ENCODE measurements at regions not wholly inside any gene's neighbourhood (a gene's known extent, or its start where the extent isn't known, plus 50 kb on each side); places are given as distances from the start of the nearest gene placed in this dataset.

DNA sequence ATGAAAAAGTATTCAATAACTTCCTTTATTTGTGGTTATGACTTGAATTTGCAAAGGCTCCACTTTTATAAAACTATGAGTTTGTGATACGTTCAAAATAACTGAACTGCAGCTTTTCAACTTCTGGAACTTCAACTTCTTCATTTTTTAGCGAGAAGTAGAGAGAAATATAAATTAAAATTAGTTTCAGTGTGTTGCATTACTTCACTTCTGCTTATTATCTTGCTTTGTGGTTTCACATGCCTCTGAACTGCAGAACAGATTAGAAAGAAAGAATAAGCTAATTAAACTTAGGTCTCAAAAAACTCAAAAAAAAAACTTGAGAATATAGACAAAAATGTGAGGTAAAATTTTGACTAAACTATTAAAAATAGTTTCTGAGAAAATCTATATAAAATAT is 1073.4 kb downstream of the PCDH17 start:
- TF ChIP-seq RUNX3 (IDR thresholded peaks at IDR 0.05; ENCODE audit: low read length) (no peak), FOS (IDR thresholded peaks at IDR 0.05; ENCODE audit: borderline replicate concordance, extremely low read depth, insufficient read length) (no peak), POLR2AphosphoS5 (IDR thresholded peaks at IDR 0.05; ENCODE audit: low read length) (no peak), GABPA (IDR thresholded peaks at IDR 0.05; ENCODE audit: low read depth) (no peak), ATF7 (IDR thresholded peaks at IDR 0.05; ENCODE audit: low read depth) (0 out of 2 replicates have a peak, but pooled peaks have one; percentile 24), SIX5 (IDR thresholded peaks at IDR 0.05; ENCODE audit: low read depth, low read length, severe bottlenecking) (no peak), RAD21 (IDR thresholded peaks at IDR 0.05; ENCODE audit: insufficient read depth, low read depth, low read length) (no peak), NFIC (IDR thresholded peaks at IDR 0.05; ENCODE audit: low read depth, low read length) (no peak), PAX5 (IDR thresholded peaks at IDR 0.05; ENCODE audit: borderline replicate concordance, low read depth, low read length) (no peak), CBX5 (IDR thresholded peaks at IDR 0.05; ENCODE audit: low read depth) (no peak), MEF2A (IDR thresholded peaks at IDR 0.05; ENCODE audit: insufficient read depth, low read depth, low read length) (no peak), CHD4 (IDR thresholded peaks at IDR 0.05) (no peak)
- TF ChIP-seq, protein P1, sequence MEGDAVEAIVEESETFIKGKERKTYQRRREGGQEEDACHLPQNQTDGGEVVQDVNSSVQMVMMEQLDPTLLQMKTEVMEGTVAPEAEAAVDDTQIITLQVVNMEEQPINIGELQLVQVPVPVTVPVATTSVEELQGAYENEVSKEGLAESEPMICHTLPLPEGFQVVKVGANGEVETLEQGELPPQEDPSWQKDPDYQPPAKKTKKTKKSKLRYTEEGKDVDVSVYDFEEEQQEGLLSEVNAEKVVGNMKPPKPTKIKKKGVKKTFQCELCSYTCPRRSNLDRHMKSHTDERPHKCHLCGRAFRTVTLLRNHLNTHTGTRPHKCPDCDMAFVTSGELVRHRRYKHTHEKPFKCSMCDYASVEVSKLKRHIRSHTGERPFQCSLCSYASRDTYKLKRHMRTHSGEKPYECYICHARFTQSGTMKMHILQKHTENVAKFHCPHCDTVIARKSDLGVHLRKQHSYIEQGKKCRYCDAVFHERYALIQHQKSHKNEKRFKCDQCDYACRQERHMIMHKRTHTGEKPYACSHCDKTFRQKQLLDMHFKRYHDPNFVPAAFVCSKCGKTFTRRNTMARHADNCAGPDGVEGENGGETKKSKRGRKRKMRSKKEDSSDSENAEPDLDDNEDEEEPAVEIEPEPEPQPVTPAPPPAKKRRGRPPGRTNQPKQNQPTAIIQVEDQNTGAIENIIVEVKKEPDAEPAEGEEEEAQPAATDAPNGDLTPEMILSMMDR (IDR thresholded peaks at IDR 0.05 in 2 of 3, conservative IDR thresholded peaks at IDR 0.05 in 1 of 3; ENCODE audit: control insufficient read depth in 2 of 3, extremely low read depth in 1 of 3, insufficient read depth in 1 of 3, low read depth in 3 of 3, low read length in 3 of 3) = no peak
- TF ChIP-seq, protein P2, sequence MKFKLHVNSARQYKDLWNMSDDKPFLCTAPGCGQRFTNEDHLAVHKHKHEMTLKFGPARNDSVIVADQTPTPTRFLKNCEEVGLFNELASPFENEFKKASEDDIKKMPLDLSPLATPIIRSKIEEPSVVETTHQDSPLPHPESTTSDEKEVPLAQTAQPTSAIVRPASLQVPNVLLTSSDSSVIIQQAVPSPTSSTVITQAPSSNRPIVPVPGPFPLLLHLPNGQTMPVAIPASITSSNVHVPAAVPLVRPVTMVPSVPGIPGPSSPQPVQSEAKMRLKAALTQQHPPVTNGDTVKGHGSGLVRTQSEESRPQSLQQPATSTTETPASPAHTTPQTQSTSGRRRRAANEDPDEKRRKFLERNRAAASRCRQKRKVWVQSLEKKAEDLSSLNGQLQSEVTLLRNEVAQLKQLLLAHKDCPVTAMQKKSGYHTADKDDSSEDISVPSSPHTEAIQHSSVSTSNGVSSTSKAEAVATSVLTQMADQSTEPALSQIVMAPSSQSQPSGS (IDR thresholded peaks at IDR 0.05; ENCODE audit: low read length) = no peak
